Right lobe of liver (tissue), 4 donors: ENCODE measurements at regions not wholly inside any gene's neighbourhood (a gene's known extent, or its start where the extent isn't known, plus 50 kb on each side); places are given as distances from the start of the nearest gene placed in this dataset.

ENCODE experiments used
- CTCF ChIP-seq, 4 donors: fragments of 200-600 bp in 3 of 4; fragments of 450-650 bp in 1 of 4; IDR thresholded peaks; one replicate each; pipeline versions ENCODE4 v1.5.1 to v1.8.0; 2016 to 2022; ENCODE audit warnings: antibody characterized with exemption in 4 of 4, mild to moderate bottlenecking in 2 of 4
- POLR2A ChIP-seq: fragments of 450-650 bp; IDR thresholded peaks from one replicate; pipeline ENCODE4 v1.6.1; 2017; ENCODE audit warnings: antibody characterized with exemption, mild to moderate bottlenecking
- donor health status: DM: no; HTN: no; CAD: no.
- donor health status: DM: no; HTN: no; CAD: no.
- donor health status: DM: no; HTN: yes; CAD: no.

- TF ChIP-seq CTCF (IDR thresholded peaks at IDR 0.05): no peak
- no peak for TF ChIP-seq POLR2A
Measured at GRCh38 chr2:16025876-16026640, 85.7 kb downstream of the MYCN start.
